VCaP (cell line): ENCODE measurements at regions not wholly inside any gene's neighbourhood (a gene's known extent, or its start where the extent isn't known, plus 50 kb on each side); places are given as distances from the start of the nearest gene placed in this dataset.

Experiments used
- H3K27ac ChIP-seq: fragments of 450-650 bp; 2 replicates; pipeline ENCODE4 v1.5.1; 2017
- CTCF ChIP-seq: fragments of 450-650 bp; conservative IDR thresholded peaks from 2 replicates; pipeline ENCODE4 v1.5.1; 2017; ENCODE audit warnings: mild to moderate bottlenecking, moderate library complexity

- no peak for TF ChIP-seq CTCF
- no peak overlapping the region for H3K27ac ChIP-seq
Measured at GRCh38 chr13:60944863-60945262, 470.8 kb downstream of the PCDH20 start.

- TF ChIP-seq CTCF = no peak
- no peak overlapping the region for H3K27ac ChIP-seq
Measured at GRCh38 chr13:60944016-60944415, 471.6 kb downstream of the PCDH20 start.

- H3K27ac ChIP-seq = no peak overlapping the region
- no peak for TF ChIP-seq CTCF
Measured at GRCh38 chr13:60936281-60936680, 479.4 kb downstream of the PCDH20 start.

- H3K27ac ChIP-seq = no peak overlapping the region
- TF ChIP-seq CTCF = no peak
Measured at GRCh38 chr13:60933638-60934037, 482.0 kb downstream of the PCDH20 start.

- TF ChIP-seq CTCF = no peak
- no peak overlapping the region for H3K27ac ChIP-seq
Measured at GRCh38 chr13:60931858-60932546, 483.6 kb downstream of the PCDH20 start.

GRCh38 chr13:60925686-60926085 is 490.0 kb downstream of the PCDH20 start:
- H3K27ac ChIP-seq = no peak overlapping the region
- no peak for TF ChIP-seq CTCF

- no peak overlapping the region for H3K27ac ChIP-seq
- no peak for TF ChIP-seq CTCF
Measured at GRCh38 chr13:60924856-60925255, 490.8 kb downstream of the PCDH20 start.
